ENCODE measurements at regions not wholly inside any gene's neighbourhood (a gene's known extent, or its start where the extent isn't known, plus 50 kb on each side); places are given as distances from the start of the nearest gene placed in this dataset.

DNA sequence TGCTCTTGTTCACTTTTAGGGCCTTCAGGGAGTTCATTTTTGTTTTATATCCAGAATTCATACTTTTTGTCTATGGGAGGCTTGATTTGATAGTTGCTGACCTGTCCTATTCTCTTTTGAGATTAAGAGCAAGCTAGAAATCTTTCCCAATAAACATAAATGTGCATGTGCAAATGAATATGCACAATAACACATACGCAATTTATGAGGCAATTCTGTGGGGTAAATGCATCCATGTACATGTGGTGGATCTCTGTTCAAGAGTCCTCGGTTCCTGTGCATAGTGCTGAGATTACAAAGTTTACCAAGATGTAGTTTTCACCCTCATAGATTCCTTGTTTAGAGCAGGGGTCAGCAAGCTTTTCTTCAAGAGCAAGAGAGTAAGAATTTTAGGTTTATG lies 640.7 kb downstream of the EDEM1 start:
- no peaks in the 10 kb centered on the region for H3K4me1 Mint-ChIP-seq

GRCh38 chr3:5840056-5840455 lies 652.5 kb downstream of the EDEM1 start:
- 78% methylated on average over 1 of the region's 3 CpGs for WGBS (ENCODE audit: insufficient coverage)
- TF ChIP-seq CTCF (IDR thresholded peaks at IDR 0.05): no peak

More for the DNA sequence above, 640.7 kb downstream of the EDEM1 start:
- no peak overlapping the region for H3K4me3 Mint-ChIP-seq
- WGBS (ENCODE audit: insufficient coverage): 71% methylated on average over 2 of the region's 2 CpGs
- H3K36me3 Mint-ChIP-seq: no peaks in the 10 kb centered on the region
- H3K27me3 Mint-ChIP-seq (ENCODE audit: low read depth in 2 of 2): no peaks in the 10 kb centered on the region
- H3K9me3 Mint-ChIP-seq: peaks cover 9 to 15% of the 10 kb centered on the region in 2 donors
- intact Hi-C loops (cut with micrococcal nuclease): no loop called here
- H3K4me3 ChIP-seq (ENCODE audit: low read length): no peak overlapping the region
- no peak overlapping the region for H3K27ac ChIP-seq (ENCODE audit: low read length)
- DNase-seq: no peak
- H3K36me3 ChIP-seq (ENCODE audit: control insufficient read depth, insufficient read depth, low read length): no peaks in the 10 kb centered on the region
- H3K27ac Mint-ChIP-seq: no peak overlapping the region
- TF ChIP-seq CTCF (IDR thresholded peaks at IDR 0.05): no peak
- no peak for ATAC-seq
- no peaks in the 10 kb centered on the region for H3K27me3 ChIP-seq (ENCODE audit: control insufficient read depth, insufficient read depth, low read length)
- H3K4me1 ChIP-seq (ENCODE audit: control insufficient read depth, insufficient read depth, low read length): no peaks in the 10 kb centered on the region
- no peaks in the 10 kb centered on the region for H3K9me3 ChIP-seq (ENCODE audit: control insufficient read depth, insufficient read depth, low read length)

GRCh38 chr3:5841599-5841998 lies 654.1 kb downstream of the EDEM1 start:
- Histone ChIP-seq H3K4me1 (ENCODE audit: control insufficient read depth, insufficient read depth, low read length) (no peaks in the 10 kb centered on the region), H3K9me3 (ENCODE audit: control insufficient read depth, insufficient read depth, low read length) (no peaks in the 10 kb centered on the region), H3K27me3 (ENCODE audit: control insufficient read depth, insufficient read depth, low read length) (no peaks in the 10 kb centered on the region), H3K36me3 (ENCODE audit: control insufficient read depth, insufficient read depth, low read length) (no peaks in the 10 kb centered on the region), H3K27ac (ENCODE audit: low read length) (no peak overlapping the region), H3K4me3 (ENCODE audit: low read length) (no peak overlapping the region)
- DNase-seq (no peak), ATAC-seq (no peak)
- TF ChIP-seq CTCF (IDR thresholded peaks at IDR 0.05): no peak
- Mint-ChIP-seq H3K36me3 (no peaks in the 10 kb centered on the region), H3K4me1 (no peaks in the 10 kb centered on the region), H3K27ac (no peak overlapping the region), H3K9me3 (peaks cover 0 to 1% of the 10 kb centered on the region in 2 donors), H3K27me3 (ENCODE audit: low read depth in 2 of 2) (no peaks in the 10 kb centered on the region), H3K4me3 (no peak overlapping the region)
- WGBS (ENCODE audit: insufficient coverage): 60% methylated on average over 2 of the region's 2 CpGs
- intact Hi-C loops (cut with micrococcal nuclease): no loop called here

More at GRCh38 chr3:5840056-5840455, 652.5 kb downstream of the EDEM1 start:
- H3K27me3 ChIP-seq (ENCODE audit: control insufficient read depth, insufficient read depth, low read length): no peaks in the 10 kb centered on the region
- H3K9me3 ChIP-seq (ENCODE audit: control insufficient read depth, insufficient read depth, low read length): no peaks in the 10 kb centered on the region
- H3K4me3 ChIP-seq (ENCODE audit: low read length): no peak overlapping the region
- Mint-ChIP-seq H3K4me3 (no peak overlapping the region), H3K36me3 (no peaks in the 10 kb centered on the region), H3K4me1 (no peaks in the 10 kb centered on the region), H3K27ac (no peak overlapping the region), H3K27me3 (ENCODE audit: low read depth in 2 of 2) (no peaks in the 10 kb centered on the region), H3K9me3 (peaks cover 4 to 9% of the 10 kb centered on the region in 2 donors)
- DNase-seq: no peak
- intact Hi-C loops (cut with micrococcal nuclease): no loop called here
- ATAC-seq: no peak
- no peaks in the 10 kb centered on the region for H3K4me1 ChIP-seq (ENCODE audit: control insufficient read depth, insufficient read depth, low read length)
- H3K36me3 ChIP-seq (ENCODE audit: control insufficient read depth, insufficient read depth, low read length): no peaks in the 10 kb centered on the region
- H3K27ac ChIP-seq (ENCODE audit: low read length): no peak overlapping the region

- 100% methylated on average over 1 of the region's 1 CpG for WGBS (ENCODE audit: insufficient coverage)
- Mint-ChIP-seq H3K27me3 (ENCODE audit: low read depth in 2 of 2) (no peaks in the 10 kb centered on the region), H3K36me3 (no peaks in the 10 kb centered on the region), H3K4me1 (no peaks in the 10 kb centered on the region), H3K4me3 (no peak overlapping the region), H3K9me3 (peaks cover 0 to 5% of the 10 kb centered on the region in 2 donors), H3K27ac (no peak overlapping the region)
- no peak for TF ChIP-seq CTCF (IDR thresholded peaks at IDR 0.05)
- Histone ChIP-seq H3K36me3 (ENCODE audit: control insufficient read depth, insufficient read depth, low read length) (no peaks in the 10 kb centered on the region), H3K4me3 (ENCODE audit: low read length) (no peak overlapping the region), H3K4me1 (ENCODE audit: control insufficient read depth, insufficient read depth, low read length) (no peaks in the 10 kb centered on the region), H3K9me3 (ENCODE audit: control insufficient read depth, insufficient read depth, low read length) (no peaks in the 10 kb centered on the region), H3K27me3 (ENCODE audit: control insufficient read depth, insufficient read depth, low read length) (no peaks in the 10 kb centered on the region), H3K27ac (ENCODE audit: low read length) (no peak overlapping the region)
- ATAC-seq (no peak), DNase-seq (no peak)
- intact Hi-C loops (cut with micrococcal nuclease): no loop called here
Measured at GRCh38 chr3:5846261-5846660, 658.8 kb downstream of the EDEM1 start.

Measured in natural killer cell (primary cell).